HG03521 (cell line): ENCODE measurements at regions not wholly inside any gene's neighbourhood (a gene's known extent, or its start where the extent isn't known, plus 50 kb on each side); places are given as distances from the start of the nearest gene placed in this dataset.

Source experiments
- ATAC-seq: cut with Tn5 transposase; IDR thresholded peaks from one replicate; pipeline ENCODE4 v1.9.1; 2021; ENCODE audit warnings: mild to moderate bottlenecking, moderate library complexity; ENCODE audit not compliant: unreplicated experiment

DNA sequence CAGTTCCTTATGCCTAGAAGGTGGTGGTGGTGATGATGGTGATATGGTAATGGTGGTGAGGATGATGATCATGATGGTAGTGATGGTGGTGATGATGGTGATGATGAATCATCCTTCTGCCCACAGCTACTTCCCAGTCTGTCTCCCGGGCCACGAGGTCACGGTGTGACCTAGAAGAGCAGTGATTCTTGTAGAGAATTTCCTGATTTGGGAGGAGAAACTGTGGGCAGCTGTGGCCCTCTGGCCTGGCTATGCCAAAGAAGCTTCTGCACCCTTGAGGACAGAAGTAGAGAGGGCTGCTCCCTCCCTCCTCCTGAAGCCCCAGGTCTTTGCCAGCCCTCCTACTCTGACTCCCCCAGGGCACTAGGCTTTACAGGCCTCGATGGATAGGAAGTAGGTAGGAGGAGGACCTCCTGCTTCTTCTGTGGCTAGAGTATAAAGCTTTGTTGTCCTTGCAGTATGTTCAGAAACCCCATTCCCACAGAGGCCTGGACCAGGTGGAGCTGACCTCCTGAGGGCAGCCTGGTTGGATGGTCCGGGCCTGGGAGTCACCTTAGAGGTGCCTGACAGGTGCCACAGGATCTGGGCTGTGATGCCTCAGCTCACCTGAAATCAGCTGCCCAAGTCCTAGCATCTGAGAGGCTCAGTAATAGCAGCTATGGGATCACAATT lies 57.9 kb upstream of the EPAS1 start:
- no peak for ATAC-seq

DNA sequence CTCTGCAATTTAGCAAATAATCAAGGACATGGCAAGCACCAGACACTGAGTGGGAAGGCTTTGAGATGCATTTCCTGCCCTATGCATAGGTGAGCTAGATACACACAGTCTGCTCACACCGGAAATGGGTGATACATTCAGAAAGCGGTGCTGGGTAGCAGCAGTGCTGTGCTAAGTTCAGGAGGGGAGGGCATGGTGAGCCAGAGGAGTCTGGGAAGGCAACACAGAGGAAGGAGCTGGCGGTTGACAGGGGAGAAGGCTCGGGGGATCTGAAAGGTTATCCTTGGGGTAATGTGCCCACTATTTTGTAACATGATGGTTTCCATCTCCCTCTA lies 57.4 kb upstream of the EPAS1 start:
- ATAC-seq = no peak

DNA sequence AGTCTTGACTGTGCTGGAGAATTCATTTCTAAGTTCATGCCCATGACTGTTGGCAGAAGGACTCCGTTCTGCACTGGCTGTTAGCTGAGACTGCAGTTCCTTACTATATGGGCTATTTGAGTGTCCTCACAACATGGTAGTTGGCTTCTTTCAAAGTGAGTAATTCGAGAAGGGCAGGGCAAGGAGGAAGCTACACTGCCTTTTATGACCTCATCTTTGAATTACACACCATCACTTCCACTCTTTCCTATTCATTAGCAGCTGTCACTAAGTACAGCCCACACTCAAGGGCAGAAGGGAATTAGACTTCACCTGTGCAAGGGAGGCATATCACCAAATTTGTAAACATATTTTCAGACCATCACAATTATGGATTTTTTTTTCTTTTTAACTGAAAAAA lies 55.9 kb upstream of the EPAS1 start:
- ATAC-seq = no peak

DNA sequence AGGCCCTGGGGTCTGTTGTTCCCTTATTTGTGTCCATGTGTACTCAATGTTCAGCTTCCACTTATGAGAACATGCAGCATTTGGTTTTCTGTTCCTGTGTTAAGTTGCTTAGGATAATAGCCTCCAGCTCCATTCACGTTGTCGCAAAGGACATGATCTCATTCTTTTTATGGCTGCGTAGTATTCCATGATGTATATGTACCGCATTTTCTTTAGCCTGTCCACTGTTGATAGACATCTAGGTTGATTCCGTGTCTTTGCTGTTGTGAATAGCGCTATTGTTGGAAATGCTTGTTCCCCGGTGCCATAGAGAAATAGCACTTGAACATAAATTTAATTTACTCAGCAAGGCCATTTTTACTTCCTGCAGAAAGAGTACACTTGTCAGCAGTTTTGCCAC lies 51.3 kb upstream of the EPAS1 start:
- no peak for ATAC-seq

DNA sequence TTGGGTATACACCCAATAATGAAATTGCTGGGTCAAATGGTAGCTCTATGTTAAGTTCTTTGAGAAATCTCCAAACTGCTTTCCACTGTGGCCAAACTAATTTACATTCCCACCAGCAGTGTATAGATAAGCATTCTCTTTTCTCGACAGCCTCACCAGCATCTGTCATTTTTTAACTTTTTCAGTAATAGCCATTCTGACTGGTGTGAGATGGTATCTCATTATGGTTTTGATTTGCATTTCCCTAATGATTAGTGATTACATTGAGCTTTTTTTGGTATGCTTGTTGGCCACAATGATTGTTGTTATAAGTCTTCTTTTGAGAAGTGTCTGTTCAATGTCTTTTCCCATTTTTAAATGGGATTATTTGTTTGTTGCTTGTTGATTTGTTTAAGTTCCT lies 50.4 kb upstream of the EPAS1 start:
- peak; percentile 46 for ATAC-seq
